PC-3 (cell line): ENCODE measurements at regions not wholly inside any gene's neighbourhood (a gene's known extent, or its start where the extent isn't known, plus 50 kb on each side); places are given as distances from the start of the nearest gene placed in this dataset.

Experiments
- ATAC-seq: fragments of 200-7000 bp; cut with Tn5 transposase; 2 replicates; pipeline ENCODE4 v1.9.1; 2020; ENCODE audit warnings: mild to moderate bottlenecking, moderate library complexity
- BruUV-seq: library from RNA; stranded (reverse); fragments of 400-500 nt; replicated peaks from 2 replicates; lab custom pipeline; 2021; lab: Mats Ljungman, UMichigan
- CTCF ChIA-PET: fragments of 300-600 bp; sonication (Branson Sonifier 250); formaldehyde crosslinking; loops from one replicate; lab custom pipeline; 2022; ENCODE audit warnings: antibody characterized with exemption; lab: Charles Lee
- POLR2A ChIA-PET: fragments of 300-600 bp; sonication (Branson Sonifier 250); formaldehyde crosslinking; loops from one replicate; lab custom pipeline; 2022; ENCODE audit warnings: antibody characterized with exemption; ENCODE audit not compliant: unreplicated experiment; lab: Charles Lee
- DNase-seq: peaks from one replicate; pipeline ENCODE4 v3.0.0-alpha.2; 2015
- H2AFZ ChIP-seq: fragments of 300-600 bp; sonication (generic); 2 replicates; pipeline ENCODE4 v1.6.0; 2016; ENCODE audit warnings: antibody characterized with exemption, low read length
- H3F3A ChIP-seq: fragments of 300-600 bp; sonication (generic); one replicate; pipeline ENCODE4 v1.6.0; 2017; ENCODE audit warnings: antibody characterized with exemption, low read length, control low read depth, mild to moderate bottlenecking; ENCODE audit not compliant: unreplicated experiment
- H3K27ac ChIP-seq: fragments of 300-600 bp; sonication (generic); 2 replicates; pipeline ENCODE4 v1.5.1; 2016; ENCODE audit warnings: mild to moderate bottlenecking, low read length
- H3K27me3 ChIP-seq: fragments of 300-600 bp; sonication (generic); 2 replicates; pipeline ENCODE4 v1.6.1; 2016; ENCODE audit warnings: low read length, mixed read lengths
- H3K36me3 ChIP-seq: fragments of 300-600 bp; sonication (generic); 2 replicates; pipeline ENCODE4 v1.6.1; 2016; ENCODE audit warnings: low read depth, mixed run types, low read length, mixed read lengths
- H3K4me1 ChIP-seq: fragments of 300-600 bp; sonication (generic); 2 replicates; pipeline ENCODE4 v1.5.1; 2016; ENCODE audit warnings: low read length; ENCODE audit not compliant: insufficient read depth
- H3K4me2 ChIP-seq: fragments of 300-600 bp; sonication (generic); 2 replicates; pipeline ENCODE4 v1.6.0; 2016; ENCODE audit warnings: low read length
- H3K4me3 ChIP-seq: fragments of 300-600 bp; sonication (generic); 2 replicates; pipeline ENCODE4 v1.5.1; 2016; ENCODE audit warnings: mild to moderate bottlenecking, low read length, mixed read lengths
- H3K79me2 ChIP-seq: fragments of 300-600 bp; sonication (generic); 2 replicates; pipeline ENCODE4 v1.6.1; 2017; ENCODE audit warnings: low read length, mixed read lengths
- H3K9ac ChIP-seq: fragments of 300-600 bp; sonication (generic); 2 replicates; pipeline ENCODE4 v1.6.0; 2016; ENCODE audit warnings: mild to moderate bottlenecking, low read length
- H3K9me2 ChIP-seq: fragments of 300-600 bp; sonication (generic); replicated peaks from 2 replicates; pipeline ENCODE4 v1.6.1; 2016; ENCODE audit warnings: mixed run types, low read length, mixed read lengths
- H3K9me3 ChIP-seq: fragments of 300-600 bp; sonication (generic); 2 replicates; pipeline ENCODE4 v1.6.1; 2016; ENCODE audit warnings: low read length, mixed read lengths
- H4K20me1 ChIP-seq: fragments of 300-600 bp; sonication (generic); 2 replicates; pipeline ENCODE4 v1.6.1; 2016; ENCODE audit warnings: low read length, mixed read lengths
- EZH2 ChIP-seq: fragments of 300-600 bp; sonication (generic); IDR thresholded peaks from one replicate; pipeline ENCODE4 v1.6.1; 2017; ENCODE audit warnings: antibody characterized with exemption, mild to moderate bottlenecking, low read length; ENCODE audit not compliant: unreplicated experiment
- EZH2phosphoT487 ChIP-seq: fragments of 300-600 bp; sonication (generic); IDR thresholded peaks from 2 replicates; pipeline ENCODE4 v1.6.1; 2018; ENCODE audit warnings: mild to moderate bottlenecking, antibody characterized with exemption, low read length, borderline replicate concordance
- intact Hi-C: fragments of 100-400 bp; cut with micrococcal nuclease; formaldehyde crosslinking; loops from 2 replicates; pipeline ENCODE4 v1.9.0; 2023
- TF ChIP-seq, protein P1 (sequence below): fragments of 300-600 bp; sonication (generic); conservative IDR thresholded peaks from 2 replicates; pipeline ENCODE4 v1.5.1; 2017; ENCODE audit warnings: antibody characterized with exemption, low read depth, mild to moderate bottlenecking, low read length

DNA sequence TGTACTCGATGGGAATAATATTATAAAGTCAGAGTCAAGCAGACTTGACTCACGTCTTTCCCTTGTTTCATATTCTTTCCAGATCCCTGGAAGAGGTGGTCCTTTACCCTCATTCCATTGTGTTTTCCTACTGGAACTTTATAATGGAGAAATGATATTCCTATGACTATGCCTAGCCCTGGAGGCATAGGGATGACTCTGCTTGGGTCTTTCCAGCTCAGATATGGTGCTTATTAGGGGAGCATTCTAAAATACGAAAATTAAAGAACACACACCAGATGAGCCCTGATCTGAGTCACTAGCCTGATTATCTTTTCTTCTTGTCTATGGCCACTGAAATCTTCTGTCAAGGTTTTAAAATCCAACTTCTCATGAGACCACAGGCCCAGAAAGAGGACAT, 231.4 kb downstream of the ANKRD50 start:
- Histone ChIP-seq H3K36me3 (no peaks in the 10 kb centered on the region), H3K9me3 (no peaks in the 10 kb centered on the region), H3F3A (no peaks in the 10 kb centered on the region), H3K9ac (no peak overlapping the region), H4K20me1 (no peaks in the 10 kb centered on the region), H3K4me3 (no peak overlapping the region), H3K79me2 (no peaks in the 10 kb centered on the region), H3K9me2 (no peaks in the 10 kb centered on the region), H3K27ac (no peak overlapping the region), H2AFZ (no peak overlapping the region), H3K4me2 (no peak overlapping the region), H3K27me3 (no peaks in the 10 kb centered on the region), H3K4me1 (no peaks in the 10 kb centered on the region)
- BruUV-seq = no TSS peak
- ChIA-PET CTCF (no interaction called here), POLR2A (no interaction called here)
- DNase-seq (peak; percentile 2), ATAC-seq (no peak)
- intact Hi-C loops = loop anchor here (10.0 kb wide), 1 partner anchor 146 kb away; no protein-coding TSS in a partner anchor
- TF ChIP-seq EZH2 = no peak
- no peak for TF ChIP-seq EZH2phosphoT487
- TF ChIP-seq, protein P1, sequence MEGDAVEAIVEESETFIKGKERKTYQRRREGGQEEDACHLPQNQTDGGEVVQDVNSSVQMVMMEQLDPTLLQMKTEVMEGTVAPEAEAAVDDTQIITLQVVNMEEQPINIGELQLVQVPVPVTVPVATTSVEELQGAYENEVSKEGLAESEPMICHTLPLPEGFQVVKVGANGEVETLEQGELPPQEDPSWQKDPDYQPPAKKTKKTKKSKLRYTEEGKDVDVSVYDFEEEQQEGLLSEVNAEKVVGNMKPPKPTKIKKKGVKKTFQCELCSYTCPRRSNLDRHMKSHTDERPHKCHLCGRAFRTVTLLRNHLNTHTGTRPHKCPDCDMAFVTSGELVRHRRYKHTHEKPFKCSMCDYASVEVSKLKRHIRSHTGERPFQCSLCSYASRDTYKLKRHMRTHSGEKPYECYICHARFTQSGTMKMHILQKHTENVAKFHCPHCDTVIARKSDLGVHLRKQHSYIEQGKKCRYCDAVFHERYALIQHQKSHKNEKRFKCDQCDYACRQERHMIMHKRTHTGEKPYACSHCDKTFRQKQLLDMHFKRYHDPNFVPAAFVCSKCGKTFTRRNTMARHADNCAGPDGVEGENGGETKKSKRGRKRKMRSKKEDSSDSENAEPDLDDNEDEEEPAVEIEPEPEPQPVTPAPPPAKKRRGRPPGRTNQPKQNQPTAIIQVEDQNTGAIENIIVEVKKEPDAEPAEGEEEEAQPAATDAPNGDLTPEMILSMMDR = no peak

DNA sequence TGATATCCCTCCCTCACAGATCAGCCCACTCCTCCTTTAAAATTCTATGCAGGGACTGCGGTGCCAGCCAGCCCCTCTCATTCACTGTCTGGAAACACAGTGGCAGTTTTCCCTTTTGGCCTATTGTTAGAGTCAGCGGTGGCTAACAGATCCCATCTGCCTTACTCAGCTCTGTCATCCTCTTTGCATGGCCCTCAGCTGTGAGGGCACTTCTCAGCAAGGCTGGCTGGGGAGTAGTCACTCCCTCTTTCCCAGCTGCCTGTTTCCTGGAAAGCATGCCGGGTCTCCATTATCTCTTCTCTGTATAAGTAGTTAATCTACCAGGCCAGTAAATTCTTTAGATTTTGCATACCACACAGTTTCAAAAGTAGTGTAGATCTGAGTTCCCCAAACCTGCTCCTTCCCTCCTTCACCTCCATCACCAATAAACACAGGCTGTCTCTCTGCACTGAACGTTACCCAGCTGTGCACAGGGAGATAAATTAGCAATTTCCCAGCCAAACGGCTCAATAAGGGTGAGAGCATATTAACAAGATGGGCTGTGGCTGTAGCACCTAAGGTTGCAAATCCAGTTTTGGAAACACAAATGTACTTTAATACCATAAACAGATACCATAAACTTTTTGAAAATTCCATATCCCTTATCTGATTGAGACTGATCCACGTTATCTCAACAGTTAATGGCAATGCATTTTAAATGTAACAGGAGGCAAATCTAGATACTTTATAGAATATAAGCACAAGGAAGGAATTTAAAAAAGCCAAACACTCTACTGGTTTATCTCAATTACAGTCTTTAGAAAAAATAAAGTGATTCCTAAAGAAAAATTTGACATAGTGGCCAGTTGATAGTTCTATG, 229.3 kb downstream of the ANKRD50 start:
- Histone ChIP-seq H3K27ac (no peak overlapping the region), H3K36me3 (no peaks in the 10 kb centered on the region), H3K9me3 (no peaks in the 10 kb centered on the region), H3F3A (no peaks in the 10 kb centered on the region), H3K4me3 (no peak overlapping the region), H3K4me2 (no peak overlapping the region), H3K9ac (no peak overlapping the region), H3K27me3 (no peaks in the 10 kb centered on the region), H3K4me1 (no peaks in the 10 kb centered on the region), H2AFZ (no peak overlapping the region), H4K20me1 (no peaks in the 10 kb centered on the region), H3K9me2 (no peaks in the 10 kb centered on the region), H3K79me2 (no peaks in the 10 kb centered on the region)
- ATAC-seq (no peak), DNase-seq (no peak)
- ChIA-PET CTCF (no interaction called here), POLR2A (no interaction called here)
- TF ChIP-seq EZH2 = no peak
- TF ChIP-seq, protein P1 = no peak
- TF ChIP-seq EZH2phosphoT487 = no peak
- intact Hi-C loops = loop anchor here (10.0 kb wide), 1 partner anchor 148 kb away; no protein-coding TSS in a partner anchor
- BruUV-seq = no TSS peak

DNA sequence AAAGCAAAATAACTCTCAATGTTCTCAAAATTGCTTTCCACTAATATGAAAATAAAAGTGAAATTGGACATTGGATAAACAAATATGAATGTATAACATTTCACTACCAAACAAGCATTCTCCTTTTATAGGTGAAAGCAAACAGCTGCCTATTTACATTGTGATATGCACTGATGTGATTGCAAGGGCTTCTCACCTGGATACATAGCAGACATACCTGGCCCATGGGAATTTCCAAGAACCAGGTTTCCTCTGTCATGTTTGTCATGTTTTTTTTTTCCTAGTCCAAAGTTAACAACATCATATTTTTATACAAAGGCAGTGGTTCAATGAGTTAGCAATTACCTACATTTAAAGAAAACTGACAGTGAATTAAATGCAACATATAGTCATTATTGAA, 228.5 kb downstream of the ANKRD50 start:
- Histone ChIP-seq H3K27me3 (no peaks in the 10 kb centered on the region), H3K79me2 (no peaks in the 10 kb centered on the region), H3K27ac (no peak overlapping the region), H3K9ac (no peak overlapping the region), H3K4me2 (no peak overlapping the region), H3F3A (no peaks in the 10 kb centered on the region), H3K4me3 (no peak overlapping the region), H4K20me1 (no peaks in the 10 kb centered on the region), H3K9me2 (no peaks in the 10 kb centered on the region), H3K4me1 (no peaks in the 10 kb centered on the region), H3K9me3 (no peaks in the 10 kb centered on the region), H2AFZ (no peak overlapping the region), H3K36me3 (no peaks in the 10 kb centered on the region)
- intact Hi-C loops = loop anchor here (10.0 kb wide), 1 partner anchor 149 kb away; no protein-coding TSS in a partner anchor
- ChIA-PET POLR2A (no interaction called here), CTCF (no interaction called here)
- TF ChIP-seq, protein P1 = no peak
- no peak for TF ChIP-seq EZH2
- no peak for ATAC-seq
- BruUV-seq = no TSS peak
- DNase-seq = no peak
